Mesodermal cell (in vitro differentiated cells): ENCODE measurements at regions not wholly inside any gene's neighbourhood (a gene's known extent, or its start where the extent isn't known, plus 50 kb on each side); places are given as distances from the start of the nearest gene placed in this dataset.

Experiments
- H3K27ac ChIP-seq: 2 replicates; pipeline ENCODE4 v1.7.0; 2013; ENCODE audit warnings: mild to moderate bottlenecking, low read depth, low read length, moderate library complexity; ENCODE audit not compliant: severe bottlenecking
- H3K36me3 ChIP-seq: 2 replicates; pipeline ENCODE4 v1.7.1; 2013; ENCODE audit warnings: mild to moderate bottlenecking, low read length, moderate library complexity; ENCODE audit not compliant: control insufficient read depth, insufficient read depth
- H3K4me1 ChIP-seq: one replicate; pipeline ENCODE4 v1.7.1; 2013; ENCODE audit warnings: mild to moderate bottlenecking, low read length; ENCODE audit not compliant: insufficient read depth, control insufficient read depth, poor library complexity, severe bottlenecking
- H3K4me3 ChIP-seq: 2 replicates; pipeline ENCODE4 v1.7.0; 2013; ENCODE audit warnings: low read length, control low read depth, mild to moderate bottlenecking; ENCODE audit not compliant: insufficient read depth, poor library complexity, severe bottlenecking; ENCODE audit errors: extremely low read depth
- H3K9me3 ChIP-seq: 2 replicates; pipeline ENCODE4 v1.7.1; 2013; ENCODE audit warnings: mild to moderate bottlenecking, low read length, moderate library complexity; ENCODE audit not compliant: control insufficient read depth
- WGBS, 2 experiments: methylation state at CpG; one replicate each; pipeline ENCODE4 v1.1.5; 2013; ENCODE audit warnings: missing lambda C conversion rate in 2 of 2; ENCODE audit not compliant: insufficient coverage in 2 of 2; 5-methylcytosine and 5-hydroxymethylcytosine counted together

DNA sequence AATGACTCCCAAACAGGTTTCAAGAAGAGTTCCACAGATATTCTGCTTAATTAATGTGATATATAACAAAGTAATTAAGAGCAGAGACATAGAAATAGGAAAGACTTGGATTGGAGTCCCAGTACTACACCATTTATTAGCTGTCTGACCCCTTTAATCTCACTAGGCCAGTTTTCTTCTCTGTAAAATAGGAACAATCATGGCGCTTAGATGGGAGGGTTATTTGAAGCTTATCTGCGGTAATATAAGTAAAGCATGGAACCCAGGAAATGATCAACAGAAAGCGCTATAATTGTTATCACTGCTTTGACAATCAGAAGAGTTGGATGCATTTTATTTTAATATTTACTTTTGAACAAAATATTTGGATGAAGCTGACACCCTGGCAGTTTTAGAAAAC, 71.3 kb upstream of the IFNE start:
- no peak overlapping the region for H3K4me3 ChIP-seq
- WGBS, 2 experiments = no CpG with 5 or more reads among the region's 3 CpGs
- no peaks in the 10 kb centered on the region for H3K36me3 ChIP-seq
- no peaks in the 10 kb centered on the region for H3K9me3 ChIP-seq
- H3K27ac ChIP-seq = no peak overlapping the region
- no peaks in the 10 kb centered on the region for H3K4me1 ChIP-seq

DNA sequence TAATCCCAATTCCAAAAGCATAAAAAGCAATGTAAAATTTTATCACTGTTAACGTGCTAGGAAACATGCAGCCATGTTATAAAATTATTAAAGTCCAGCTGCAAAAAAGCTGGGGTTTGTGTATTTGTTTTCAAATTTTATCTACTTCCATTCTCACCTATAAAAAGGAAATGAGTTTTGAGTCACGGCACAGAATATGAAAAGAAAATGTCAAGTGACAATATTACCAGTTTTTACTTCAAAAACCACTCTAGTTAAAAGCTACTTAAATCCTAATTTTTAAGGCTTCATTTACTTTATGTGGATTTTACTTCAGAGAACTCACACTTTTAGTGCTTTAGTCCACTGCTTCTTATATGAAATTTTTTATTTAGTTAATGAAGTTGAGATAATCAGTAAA, 72.7 kb upstream of the IFNE start:
- Histone ChIP-seq H3K27ac (no peak overlapping the region), H3K9me3 (no peaks in the 10 kb centered on the region), H3K4me3 (no peak overlapping the region), H3K36me3 (no peaks in the 10 kb centered on the region), H3K4me1 (no peaks in the 10 kb centered on the region)
- no CpG with 5 or more reads among the region's 2 CpGs for WGBS, 2 experiments

DNA sequence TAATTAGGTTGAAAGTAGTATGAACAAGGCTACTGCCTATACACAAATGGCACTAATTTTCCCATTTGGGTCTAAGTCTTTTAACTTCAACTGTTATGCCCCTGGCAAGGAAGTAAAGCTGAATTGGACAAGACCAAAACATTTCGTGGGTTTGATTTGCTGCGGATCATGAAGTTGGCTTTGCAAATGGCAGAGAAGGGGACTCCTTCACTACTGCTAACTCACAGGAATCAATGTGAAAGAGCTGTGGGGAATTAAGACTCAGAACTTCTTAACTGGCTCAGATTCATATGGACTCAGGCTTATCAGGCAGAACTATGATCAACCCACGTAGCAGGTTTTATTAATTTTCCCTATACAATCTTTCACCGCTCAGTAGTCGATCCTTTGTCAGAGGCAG, 73.8 kb upstream of the IFNE start:
- WGBS, 2 experiments = 97 to 100% methylated on average over 4 to 5 of the region's 5 CpGs
- no peak overlapping the region for H3K4me3 ChIP-seq
- H3K9me3 ChIP-seq = no peaks in the 10 kb centered on the region

DNA sequence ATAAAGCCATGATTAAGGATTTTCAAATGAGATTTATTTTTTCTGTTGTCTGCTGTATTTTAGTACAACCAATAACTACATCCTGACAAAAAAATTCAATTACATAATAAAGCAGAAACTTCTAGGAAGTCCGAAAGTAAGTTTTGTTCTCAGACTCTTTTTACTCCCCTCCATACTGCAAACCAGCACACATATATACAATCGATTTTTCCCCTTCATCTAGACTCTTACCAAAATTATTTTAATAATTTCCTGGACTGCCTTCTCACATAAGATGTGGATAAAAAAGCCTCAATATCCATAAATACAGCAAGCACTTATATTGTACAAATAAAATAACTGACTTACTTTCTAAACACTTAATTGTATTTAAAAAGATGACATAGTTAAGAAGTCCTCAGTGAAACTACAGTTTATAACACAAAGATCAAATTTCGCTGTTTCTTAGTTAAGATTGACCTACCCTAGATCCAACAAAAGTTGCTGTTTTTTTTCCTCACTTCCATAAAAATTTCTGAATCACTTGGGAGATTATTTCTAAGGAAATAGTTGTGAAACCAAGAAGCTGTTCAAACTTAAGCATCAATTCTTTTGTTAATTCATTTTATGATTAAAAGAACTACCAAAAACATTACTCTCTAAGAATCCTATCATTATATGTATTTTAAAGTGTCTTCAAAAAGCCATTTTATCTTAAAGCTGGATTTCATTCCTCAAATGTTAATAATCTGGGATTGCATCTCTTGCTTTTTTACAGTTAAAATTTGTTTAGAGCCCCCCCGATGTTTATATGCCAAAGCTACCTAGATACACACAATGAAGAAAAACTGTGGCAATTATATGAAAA, 74.7 kb upstream of the IFNE start:
- no peak overlapping the region for H3K27ac ChIP-seq
- H3K4me3 ChIP-seq = no peak overlapping the region
- 72 to 89% methylated on average over 2 of the region's 4 CpGs for WGBS, 2 experiments
- H3K9me3 ChIP-seq = no peaks in the 10 kb centered on the region
- no peaks in the 10 kb centered on the region for H3K4me1 ChIP-seq
- no peaks in the 10 kb centered on the region for H3K36me3 ChIP-seq

More for the DNA sequence above, 73.8 kb upstream of the IFNE start:
- H3K36me3 ChIP-seq = no peaks in the 10 kb centered on the region
- no peaks in the 10 kb centered on the region for H3K4me1 ChIP-seq
- no peak overlapping the region for H3K27ac ChIP-seq

DNA sequence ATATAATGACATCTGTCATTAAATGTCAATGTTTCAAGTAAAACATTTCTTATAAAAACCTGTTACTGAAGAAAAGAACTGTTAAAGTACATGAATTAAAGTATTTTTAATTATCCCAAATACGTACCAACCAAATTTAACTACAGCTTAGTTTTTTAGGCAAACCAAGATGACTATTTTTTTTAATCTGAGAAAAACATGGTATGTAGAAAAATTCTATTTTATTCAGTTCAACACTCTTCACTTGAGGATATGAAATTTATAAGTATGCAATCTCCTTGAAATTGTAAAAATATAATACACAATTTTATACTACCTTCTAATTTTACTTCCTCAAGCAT, 75.3 kb upstream of the IFNE start:
- no peaks in the 10 kb centered on the region for H3K9me3 ChIP-seq
- WGBS, 2 experiments = no CpG with 5 or more reads among the region's 1 CpG
- H3K36me3 ChIP-seq = no peaks in the 10 kb centered on the region
- no peaks in the 10 kb centered on the region for H3K4me1 ChIP-seq
- H3K4me3 ChIP-seq = no peak overlapping the region
- H3K27ac ChIP-seq = no peak overlapping the region

DNA sequence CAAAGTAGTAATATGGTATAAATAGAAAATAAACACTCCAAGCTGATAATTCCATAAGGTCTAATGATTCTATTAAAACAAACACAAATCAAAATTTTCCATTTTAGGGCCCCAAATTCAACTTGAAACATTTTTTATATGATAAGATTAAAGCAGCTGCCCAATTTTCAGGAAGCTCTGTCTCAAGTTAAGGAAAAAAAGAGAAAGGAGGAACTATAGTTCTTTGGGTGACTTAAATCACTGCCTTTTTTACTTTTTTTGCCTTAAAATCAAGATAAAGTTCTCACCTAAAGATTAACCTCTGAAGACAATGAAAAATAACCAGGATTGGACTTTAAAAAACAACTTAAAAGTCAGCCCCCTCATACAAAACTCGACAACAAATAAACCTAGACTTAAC, 76.0 kb upstream of the IFNE start:
- H3K36me3 ChIP-seq = no peaks in the 10 kb centered on the region
- H3K9me3 ChIP-seq = no peaks in the 10 kb centered on the region
- no peaks in the 10 kb centered on the region for H3K4me1 ChIP-seq
- peak overlapping the region; percentile 80 for H3K4me3 ChIP-seq
- no peak overlapping the region for H3K27ac ChIP-seq
- WGBS, 2 experiments = no CpG with 5 or more reads among the region's 1 CpG

DNA sequence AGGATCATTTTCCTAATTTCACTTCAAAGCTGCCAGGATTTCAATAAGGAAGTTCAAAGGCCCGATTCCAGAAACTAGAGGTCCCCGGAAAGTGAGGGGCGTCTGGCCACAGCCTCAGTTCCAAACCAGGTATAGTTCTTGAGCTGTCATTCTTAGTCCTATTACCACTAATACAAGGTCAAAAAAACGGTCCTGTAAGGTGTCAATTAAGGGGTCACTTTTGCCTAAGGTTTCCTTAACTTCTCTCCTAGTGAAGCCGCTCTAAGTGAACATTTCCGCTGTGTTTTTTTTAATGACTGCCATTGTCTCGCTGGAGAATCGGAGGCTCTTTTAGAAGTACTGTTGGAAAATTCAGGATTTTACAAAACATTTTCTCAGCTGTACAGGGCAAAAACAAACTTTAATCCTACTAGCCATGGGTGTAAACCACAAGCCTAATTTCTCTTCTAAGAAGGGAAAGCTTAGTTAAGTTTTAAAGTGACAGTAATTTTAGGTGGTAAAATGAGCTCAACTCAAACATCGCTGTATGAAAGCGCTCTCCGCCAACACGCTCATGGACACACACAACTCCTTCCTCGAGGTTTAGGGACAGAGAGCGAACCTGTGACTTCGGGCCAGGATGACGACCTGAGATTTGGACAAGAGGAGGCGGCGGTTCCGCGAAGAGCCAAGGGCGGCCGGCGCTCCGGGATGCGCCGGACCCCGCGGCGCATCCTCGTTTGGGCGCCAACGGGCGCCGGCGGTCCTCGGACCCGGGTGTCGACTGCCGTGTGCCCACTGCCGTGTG, 76.7 kb upstream of the IFNE start:
- Histone ChIP-seq H3K27ac (no peak overlapping the region), H3K36me3 (no peaks in the 10 kb centered on the region), H3K9me3 (no peaks in the 10 kb centered on the region), H3K4me3 (peak overlapping the region; percentile 80), H3K4me1 (no peaks in the 10 kb centered on the region)
- WGBS, 2 experiments = 0 to 1% methylated on average over 12 to 22 of the region's 40 CpGs

DNA sequence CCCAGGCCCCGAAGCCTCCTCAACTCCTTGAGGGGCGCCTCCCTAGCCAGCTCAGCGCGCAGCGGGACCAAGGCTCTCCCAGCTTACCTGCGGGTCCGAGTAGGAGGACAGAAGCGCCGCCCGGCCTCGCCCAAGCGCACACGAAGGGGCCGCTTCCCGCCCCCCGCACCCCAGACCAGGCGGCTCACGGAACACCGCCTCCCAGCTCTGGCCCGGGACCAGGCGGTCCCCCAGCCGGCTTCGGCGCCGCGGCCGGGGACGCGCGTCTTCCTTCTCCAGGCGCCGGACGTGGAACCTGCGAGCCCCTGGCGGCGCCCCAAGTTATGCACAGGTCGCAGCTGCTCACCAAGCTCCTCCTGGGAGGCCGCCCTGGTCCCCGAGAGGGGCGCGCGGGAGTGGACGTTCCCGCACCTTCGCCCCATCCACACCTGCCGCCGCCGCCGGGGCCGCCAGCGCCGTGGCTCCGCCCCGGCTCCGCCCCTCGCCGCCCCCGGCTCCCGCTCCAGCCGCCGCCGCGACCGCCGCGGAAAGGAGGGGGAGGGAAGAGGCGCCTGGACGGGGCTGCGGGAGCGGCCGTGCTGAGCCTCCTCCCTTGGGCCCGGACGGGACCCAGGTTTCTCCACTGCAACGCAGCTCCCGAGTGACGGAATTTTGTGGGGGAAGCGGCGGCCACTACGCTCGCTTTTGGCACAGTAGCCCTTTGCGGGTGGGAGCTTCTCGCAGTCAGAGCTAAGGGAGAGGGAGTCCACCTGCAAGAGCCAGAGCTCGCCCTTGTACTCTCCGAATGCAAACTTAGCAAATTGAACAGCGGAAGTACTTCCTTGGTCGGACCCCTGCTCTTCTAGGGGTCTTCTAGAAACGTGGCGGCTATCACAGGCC, 77.5 kb upstream of the IFNE start:
- H3K36me3 ChIP-seq = no peaks in the 10 kb centered on the region
- 2% methylated on average over 73 to 86 of the region's 88 CpGs for WGBS, 2 experiments
- H3K27ac ChIP-seq = no peak overlapping the region
- H3K9me3 ChIP-seq = no peaks in the 10 kb centered on the region
- no peaks in the 10 kb centered on the region for H3K4me1 ChIP-seq
- H3K4me3 ChIP-seq = peak overlapping the region; percentile 80

DNA sequence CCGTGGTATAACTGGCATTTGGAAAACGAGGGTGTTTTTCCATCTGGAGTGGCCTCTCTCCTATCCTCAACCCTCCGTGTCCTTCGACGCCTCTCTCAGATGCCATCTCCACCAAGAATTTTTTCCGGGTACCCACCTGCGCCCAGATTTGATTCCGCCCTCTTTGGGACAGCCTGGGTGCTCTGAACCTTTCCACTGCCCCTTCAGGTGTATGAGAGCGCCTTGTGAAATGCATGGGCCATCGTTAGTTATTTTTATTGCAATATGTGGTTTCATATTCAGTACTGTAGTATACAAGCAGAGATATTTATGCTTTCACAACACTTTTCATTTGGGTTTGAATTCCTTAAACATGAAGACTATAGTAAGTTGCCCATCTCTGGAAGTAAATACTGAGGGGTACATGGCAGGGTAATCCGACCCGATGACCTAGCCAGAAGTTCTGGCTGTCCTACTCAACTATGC, 78.2 kb upstream of the IFNE start:
- Histone ChIP-seq H3K9me3 (no peaks in the 10 kb centered on the region), H3K4me3 (peak overlapping the region; percentile 80), H3K36me3 (no peaks in the 10 kb centered on the region), H3K27ac (no peak overlapping the region), H3K4me1 (no peaks in the 10 kb centered on the region)
- WGBS, 2 experiments = 54 to 74% methylated on average over 8 to 10 of the region's 12 CpGs

DNA sequence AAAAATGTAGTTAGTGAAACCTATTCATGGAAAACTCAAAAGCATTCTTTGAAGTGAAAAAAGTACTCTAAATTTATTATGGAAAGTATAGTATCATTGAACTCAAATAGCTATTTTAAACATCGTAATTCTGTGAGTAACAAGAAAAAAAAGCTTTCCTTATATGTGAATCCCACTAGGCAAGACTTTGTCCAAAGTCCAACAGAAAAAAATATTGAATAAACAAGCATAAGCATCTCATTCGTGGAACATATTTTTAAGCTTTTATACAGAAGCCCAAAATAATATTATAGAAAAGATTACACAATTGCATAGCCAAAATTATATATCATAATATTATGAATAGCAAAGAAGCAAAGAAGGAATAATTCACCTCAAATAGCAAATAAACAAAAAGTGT, 79.4 kb upstream of the IFNE start:
- Histone ChIP-seq H3K4me1 (no peaks in the 10 kb centered on the region), H3K4me3 (no peak overlapping the region), H3K27ac (no peak overlapping the region), H3K36me3 (no peaks in the 10 kb centered on the region), H3K9me3 (no peaks in the 10 kb centered on the region)
- no CpG with 5 or more reads among the region's 2 CpGs for WGBS, 2 experiments
